ENCODE measurements at regions not wholly inside any gene's neighbourhood (a gene's known extent, or its start where the extent isn't known, plus 50 kb on each side); places are given as distances from the start of the nearest gene placed in this dataset.

- TF ChIP-seq TAF1 (IDR thresholded peaks at IDR 0.05; ENCODE audit: borderline replicate concordance, low read depth, low read length): no peak
- TF ChIP-seq POLR2A (IDR thresholded peaks at IDR 0.05; ENCODE audit: low read depth, low read length): no peak
- TF ChIP-seq POLR2AphosphoS5 (IDR thresholded peaks at IDR 0.05; ENCODE audit: low read depth, low read length): no peak
Observed at GRCh38 chr2:154507186-154507585, 191.3 kb upstream of the KCNJ3 start.
